Iris pigment epithelial cell (primary cell): ENCODE measurements at regions not wholly inside any gene's neighbourhood (a gene's known extent, or its start where the extent isn't known, plus 50 kb on each side); places are given as distances from the start of the nearest gene placed in this dataset.
"Not testable (repeated sequence)": the region's sequence is repeated elsewhere in the genome, so short reads cannot be mapped to it uniquely, and the experiment has no call there.

Experiments used
- DNase-seq: peaks from one replicate; pipeline ENCODE4 v3.0.0-alpha.2; 2011; ENCODE audit warnings: low read depth

GRCh38 chr3:6580808-6581207, 280.1 kb upstream of the GRM7 start:
- no peak for DNase-seq

GRCh38 chr3:6585360-6585759, 275.6 kb upstream of the GRM7 start:
- DNase-seq: no peak

- DNase-seq: no peak
Measured at GRCh38 chr3:6600237-6600636, 260.7 kb upstream of the GRM7 start.

- no peak for DNase-seq
Measured at GRCh38 chr3:6601374-6601773, 259.5 kb upstream of the GRM7 start.

- DNase-seq: no peak
Measured at GRCh38 chr3:6602329-6602728, 258.6 kb upstream of the GRM7 start.

- no peak for DNase-seq
Measured at GRCh38 chr3:6605227-6605626, 255.7 kb upstream of the GRM7 start.

GRCh38 chr3:6608843-6609242, 252.1 kb upstream of the GRM7 start:
- DNase-seq: no peak

- no peak for DNase-seq
Measured at GRCh38 chr3:6612034-6612616, 248.8 kb upstream of the GRM7 start.

GRCh38 chr3:6622260-6622659, 238.7 kb upstream of the GRM7 start:
- DNase-seq: no peak

GRCh38 chr3:6622712-6623111, 238.2 kb upstream of the GRM7 start:
- DNase-seq: no peak

GRCh38 chr3:6631376-6631775, 229.5 kb upstream of the GRM7 start:
- DNase-seq: no peak

- no peak for DNase-seq
Measured at GRCh38 chr3:6640907-6641306, 220.0 kb upstream of the GRM7 start.

GRCh38 chr3:6644070-6644929, 216.6 kb upstream of the GRM7 start:
- no peak for DNase-seq

GRCh38 chr3:6654670-6655069, 206.2 kb upstream of the GRM7 start:
- DNase-seq: no peak

GRCh38 chr3:6655275-6655674, 205.6 kb upstream of the GRM7 start:
- DNase-seq: no peak

- DNase-seq: no peak
Measured at GRCh38 chr3:6657591-6657990, 203.3 kb upstream of the GRM7 start.

- DNase-seq: no peak
Measured at GRCh38 chr3:6667354-6667753, 193.6 kb upstream of the GRM7 start.

GRCh38 chr3:6671363-6671762, 189.6 kb upstream of the GRM7 start:
- DNase-seq: no peak

- DNase-seq: no peak
Measured at GRCh38 chr3:6679510-6679909, 181.4 kb upstream of the GRM7 start.

GRCh38 chr3:6680119-6680806, 180.7 kb upstream of the GRM7 start:
- DNase-seq: no peak

- no peak for DNase-seq
Measured at GRCh38 chr3:6697285-6697684, 163.6 kb upstream of the GRM7 start.

GRCh38 chr3:6697722-6698121, 163.2 kb upstream of the GRM7 start:
- no peak for DNase-seq

GRCh38 chr3:6704817-6705216, 156.1 kb upstream of the GRM7 start:
- not testable (repeated sequence) for DNase-seq
